Left ventricle myocardium inferior (tissue), 1 donor: ENCODE measurements at regions not wholly inside any gene's neighbourhood (a gene's known extent, or its start where the extent isn't known, plus 50 kb on each side); places are given as distances from the start of the nearest gene placed in this dataset.

Source experiments
- DNase-seq: peaks from one replicate; pipeline ENCODE4 v3.0.0-alpha.2; 2020
- H3K27ac ChIP-seq: fragments of 200-600 bp; replicated peaks from 2 replicates; pipeline ENCODE4 v1.8.0; 2021
- H3K27me3 ChIP-seq: fragments of 200-600 bp; 2 replicates; pipeline ENCODE4 v1.8.0; 2021; ENCODE audit warnings: low read depth
- H3K36me3 ChIP-seq: fragments of 200-600 bp; 2 replicates; pipeline ENCODE4 v1.8.0; 2021
- H3K4me1 ChIP-seq: fragments of 200-600 bp; 2 replicates; pipeline ENCODE4 v1.8.0; 2021
- H3K4me3 ChIP-seq: fragments of 200-600 bp; 2 replicates; pipeline ENCODE4 v1.8.0; 2021; ENCODE audit warnings: mild to moderate bottlenecking, moderate library complexity
- H3K9me3 ChIP-seq: fragments of 200-600 bp; replicated peaks from 2 replicates; pipeline ENCODE4 v1.8.0; 2021
- intact Hi-C: fragments of 100-400 bp; cut with micrococcal nuclease; formaldehyde crosslinking; loops from one replicate; pipeline ENCODE4 v1.11.0; 2022
- TF ChIP-seq, protein P1 (sequence below): fragments of 200-600 bp; IDR thresholded peaks from 2 replicates; pipeline ENCODE4 v1.8.0; 2021; ENCODE audit warnings: antibody characterized with exemption, mild to moderate bottlenecking, borderline replicate concordance
- donor health status: DM: no; HTN: yes; CAD: no; lungs with severe emphysema.

DNA sequence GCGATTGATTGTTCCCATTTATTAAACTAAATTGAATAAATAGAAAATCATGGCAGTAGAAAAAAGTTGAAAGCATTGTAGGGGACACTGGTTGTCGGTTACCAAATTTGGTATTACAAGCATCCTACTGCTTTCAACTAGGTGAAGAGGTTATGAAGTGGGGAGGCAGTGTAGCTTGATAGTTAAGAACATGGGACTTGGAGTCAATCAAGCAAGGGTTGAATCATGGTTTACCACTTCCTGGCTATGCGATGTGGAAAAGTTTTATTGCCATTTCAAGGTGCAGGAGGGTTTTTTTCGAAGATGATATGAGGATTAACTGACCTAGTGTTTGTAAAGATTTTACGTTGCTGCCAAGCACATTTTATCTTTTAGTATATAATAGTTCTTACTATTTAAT lies 318.2 kb upstream of the KCNH8 start:
- TF ChIP-seq, protein P1, sequence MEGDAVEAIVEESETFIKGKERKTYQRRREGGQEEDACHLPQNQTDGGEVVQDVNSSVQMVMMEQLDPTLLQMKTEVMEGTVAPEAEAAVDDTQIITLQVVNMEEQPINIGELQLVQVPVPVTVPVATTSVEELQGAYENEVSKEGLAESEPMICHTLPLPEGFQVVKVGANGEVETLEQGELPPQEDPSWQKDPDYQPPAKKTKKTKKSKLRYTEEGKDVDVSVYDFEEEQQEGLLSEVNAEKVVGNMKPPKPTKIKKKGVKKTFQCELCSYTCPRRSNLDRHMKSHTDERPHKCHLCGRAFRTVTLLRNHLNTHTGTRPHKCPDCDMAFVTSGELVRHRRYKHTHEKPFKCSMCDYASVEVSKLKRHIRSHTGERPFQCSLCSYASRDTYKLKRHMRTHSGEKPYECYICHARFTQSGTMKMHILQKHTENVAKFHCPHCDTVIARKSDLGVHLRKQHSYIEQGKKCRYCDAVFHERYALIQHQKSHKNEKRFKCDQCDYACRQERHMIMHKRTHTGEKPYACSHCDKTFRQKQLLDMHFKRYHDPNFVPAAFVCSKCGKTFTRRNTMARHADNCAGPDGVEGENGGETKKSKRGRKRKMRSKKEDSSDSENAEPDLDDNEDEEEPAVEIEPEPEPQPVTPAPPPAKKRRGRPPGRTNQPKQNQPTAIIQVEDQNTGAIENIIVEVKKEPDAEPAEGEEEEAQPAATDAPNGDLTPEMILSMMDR, result no peak
- intact Hi-C loops, result no loop called here
- Histone ChIP-seq H3K4me1 (no peaks in the 10 kb centered on the region), H3K27me3 (no peaks in the 10 kb centered on the region), H3K9me3 (no peaks in the 10 kb centered on the region), H3K27ac (no peak overlapping the region), H3K36me3 (no peaks in the 10 kb centered on the region), H3K4me3 (no peak overlapping the region)
- no peak for DNase-seq

DNA sequence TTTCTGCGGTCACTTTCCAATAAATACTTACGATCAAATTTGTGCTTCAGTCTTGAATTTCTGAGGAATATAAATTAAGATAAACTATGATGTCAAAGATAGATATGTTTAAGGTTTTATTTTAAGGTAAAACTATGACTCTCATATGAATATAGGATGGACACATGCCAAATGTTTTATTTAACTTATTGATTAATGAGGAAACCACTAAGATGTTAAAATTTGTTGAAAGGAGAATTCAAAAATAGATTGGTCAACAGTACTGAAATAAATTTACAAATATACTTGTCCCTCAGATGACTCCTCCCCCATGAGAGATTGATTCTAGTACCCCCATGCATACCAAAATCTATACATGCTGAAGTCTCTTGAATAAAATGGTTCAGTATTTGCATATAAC lies 319.7 kb upstream of the KCNH8 start:
- Histone ChIP-seq H3K36me3 (no peaks in the 10 kb centered on the region), H3K4me1 (no peaks in the 10 kb centered on the region), H3K9me3 (no peaks in the 10 kb centered on the region), H3K4me3 (no peak overlapping the region), H3K27me3 (no peaks in the 10 kb centered on the region), H3K27ac (no peak overlapping the region)
- DNase-seq, result no peak
- TF ChIP-seq, protein P1, result no peak
- intact Hi-C loops, result no loop called here

DNA sequence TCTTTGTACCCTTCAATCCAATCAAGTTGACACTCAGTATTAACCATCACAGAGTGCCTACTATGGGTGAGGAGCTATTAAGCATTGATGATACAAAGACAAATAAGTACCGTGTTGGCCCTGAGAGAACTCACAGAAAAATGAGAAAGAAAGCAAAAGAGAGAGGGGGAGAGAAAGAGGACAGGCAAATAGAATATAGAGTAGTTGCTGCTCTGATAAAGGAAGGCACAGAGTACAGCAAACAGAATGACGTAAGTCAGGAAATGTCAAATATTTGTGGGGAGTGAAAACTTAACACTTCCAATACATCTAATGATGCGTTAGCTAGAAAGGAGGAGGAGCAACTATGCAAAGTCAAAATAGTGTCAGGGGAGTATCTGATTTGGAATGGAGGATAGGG lies 320.6 kb upstream of the KCNH8 start:
- Histone ChIP-seq H3K27ac (no peak overlapping the region), H3K9me3 (no peaks in the 10 kb centered on the region), H3K36me3 (no peaks in the 10 kb centered on the region), H3K27me3 (no peaks in the 10 kb centered on the region), H3K4me3 (no peak overlapping the region), H3K4me1 (no peaks in the 10 kb centered on the region)
- no peak for DNase-seq
- TF ChIP-seq, protein P1, result no peak
- intact Hi-C loops, result no loop called here

DNA sequence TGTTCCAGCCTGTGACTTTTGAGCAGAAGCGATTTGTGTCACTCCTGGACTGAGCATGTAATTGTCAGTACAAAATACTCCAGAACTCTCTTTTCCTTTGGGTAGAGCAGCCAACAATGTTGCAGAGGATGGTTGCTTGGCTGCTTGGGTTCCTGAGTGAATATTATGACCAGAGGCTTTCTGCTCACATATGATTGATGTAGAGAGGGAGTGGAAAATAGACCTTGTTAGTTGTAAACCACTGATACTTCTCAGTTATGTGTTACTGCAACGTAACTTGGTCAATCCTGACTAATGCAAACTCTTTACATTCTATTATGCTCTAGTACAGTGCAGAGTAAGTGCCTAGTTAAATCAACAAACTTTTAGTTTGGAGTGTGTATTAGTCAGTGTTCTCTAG lies 322.6 kb upstream of the KCNH8 start:
- intact Hi-C loops, result no loop called here
- no peaks in the 10 kb centered on the region for H3K36me3 ChIP-seq
- H3K27ac ChIP-seq, result no peak overlapping the region
- no peaks in the 10 kb centered on the region for H3K4me1 ChIP-seq
- H3K27me3 ChIP-seq, result no peaks in the 10 kb centered on the region
- TF ChIP-seq, protein P1, result no peak
- peaks cover 3% of the 10 kb centered on the region for H3K9me3 ChIP-seq
- H3K4me3 ChIP-seq, result no peak overlapping the region
- DNase-seq, result no peak

DNA sequence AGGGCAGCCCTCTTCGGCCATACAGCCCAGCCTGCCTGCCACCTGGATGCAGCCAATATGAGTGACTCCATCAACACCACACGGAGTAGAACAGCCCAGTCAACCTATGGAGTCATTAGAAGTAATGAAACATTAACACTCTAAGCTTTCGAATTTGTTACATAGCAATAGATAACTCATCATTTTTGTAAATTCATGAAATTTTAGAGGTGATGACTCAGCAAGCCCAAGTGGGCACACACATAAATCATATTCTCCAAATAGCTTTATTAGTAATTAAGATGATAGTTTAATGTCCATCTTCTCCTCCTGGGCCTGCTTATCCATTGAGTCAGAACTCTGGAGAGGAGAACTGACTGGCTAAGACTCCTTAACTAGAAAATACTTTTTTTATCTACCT lies 335.0 kb upstream of the KCNH8 start:
- Histone ChIP-seq H3K36me3 (no peaks in the 10 kb centered on the region), H3K4me3 (no peak overlapping the region), H3K4me1 (no peaks in the 10 kb centered on the region), H3K9me3 (no peaks in the 10 kb centered on the region), H3K27ac (no peak overlapping the region), H3K27me3 (no peaks in the 10 kb centered on the region)
- DNase-seq, result no peak
- TF ChIP-seq, protein P1, result no peak
- intact Hi-C loops, result no loop called here

DNA sequence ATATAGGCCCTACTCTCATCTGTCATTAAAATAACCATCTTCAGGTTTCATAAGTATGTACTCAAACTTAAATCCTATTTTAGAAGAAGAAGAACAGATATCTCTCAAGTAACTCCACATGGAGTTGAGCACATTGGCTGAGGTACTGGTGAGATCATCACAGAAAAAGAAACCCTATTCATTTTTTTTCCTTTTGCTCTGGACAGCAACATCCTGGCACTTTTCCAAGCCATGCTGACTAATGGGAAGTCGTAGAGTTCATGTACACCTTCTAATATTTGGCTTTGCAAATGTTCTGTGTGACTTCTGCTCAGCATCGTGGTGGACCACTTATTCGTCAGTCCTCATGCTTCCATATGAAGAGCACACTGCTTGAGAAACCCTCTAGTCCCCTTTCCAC lies 336.0 kb upstream of the KCNH8 start:
- no peak for DNase-seq
- TF ChIP-seq, protein P1, result no peak
- no peak overlapping the region for H3K4me3 ChIP-seq
- no peaks in the 10 kb centered on the region for H3K36me3 ChIP-seq
- H3K27ac ChIP-seq, result no peak overlapping the region
- H3K27me3 ChIP-seq, result no peaks in the 10 kb centered on the region
- no peaks in the 10 kb centered on the region for H3K9me3 ChIP-seq
- H3K4me1 ChIP-seq, result no peaks in the 10 kb centered on the region
- intact Hi-C loops, result no loop called here
